NCI-H1092 (cell line): ENCODE measurements at regions not wholly inside any gene's neighbourhood (a gene's known extent, or its start where the extent isn't known, plus 50 kb on each side); places are given as distances from the start of the nearest gene placed in this dataset.

Source experiments
- DNase-seq: peaks from one replicate; lab custom pipeline; 2025; lab: John Stamatoyannopoulos, UW

DNA sequence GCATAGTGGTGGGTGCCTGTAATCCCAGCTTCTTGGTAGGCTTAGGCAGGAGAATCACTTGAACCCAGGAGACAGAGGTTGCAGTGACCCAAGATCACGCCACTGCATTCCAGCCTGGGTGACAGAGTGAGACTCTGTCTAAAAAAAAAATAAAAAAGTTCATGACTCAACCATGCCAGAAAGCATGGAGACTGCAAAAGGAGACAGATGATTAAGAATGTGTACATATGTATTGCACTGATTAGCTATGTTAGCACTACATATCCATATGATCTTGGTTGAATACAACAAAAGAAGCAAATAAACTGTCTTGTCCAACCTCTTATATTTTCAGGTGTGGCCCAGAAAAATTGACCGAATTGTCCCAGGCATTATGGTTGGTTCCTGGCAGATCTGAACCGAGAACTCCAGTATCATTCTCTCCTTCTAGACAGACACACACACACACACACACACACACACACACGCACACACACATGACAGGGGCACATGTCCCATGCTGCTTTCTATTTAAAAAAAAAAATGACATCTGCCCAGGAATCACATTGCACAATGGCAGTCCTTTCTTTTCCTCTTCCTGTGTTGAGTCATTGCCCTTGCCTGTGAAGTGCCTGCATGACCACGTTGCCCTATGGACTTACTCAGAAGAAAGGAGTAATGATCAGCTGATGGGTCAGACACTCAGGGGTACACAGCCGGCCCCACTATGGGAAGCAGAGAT is 65.6 kb downstream of the MYCN start:
- DNase-seq, result no peak

DNA sequence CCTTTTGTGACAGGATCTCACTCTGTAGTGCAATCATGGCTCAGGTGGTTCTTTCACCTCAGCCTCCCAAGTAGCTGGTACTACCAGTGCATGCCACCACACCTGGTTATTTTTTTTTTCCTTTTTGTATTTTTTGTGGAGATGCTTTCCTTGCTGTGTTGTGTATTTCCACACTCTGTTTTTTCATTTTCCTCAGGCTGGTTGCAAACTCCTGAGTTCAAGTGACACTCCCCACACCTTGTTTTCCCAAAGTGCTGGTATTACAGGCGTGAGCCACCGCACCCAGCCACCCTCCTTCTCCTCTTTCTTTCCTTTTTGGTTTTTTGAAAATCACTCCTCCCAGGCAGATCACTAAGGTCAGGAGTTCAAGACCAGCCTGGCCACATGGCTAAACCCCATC is 65.0 kb downstream of the MYCN start:
- DNase-seq, result no peak

DNA sequence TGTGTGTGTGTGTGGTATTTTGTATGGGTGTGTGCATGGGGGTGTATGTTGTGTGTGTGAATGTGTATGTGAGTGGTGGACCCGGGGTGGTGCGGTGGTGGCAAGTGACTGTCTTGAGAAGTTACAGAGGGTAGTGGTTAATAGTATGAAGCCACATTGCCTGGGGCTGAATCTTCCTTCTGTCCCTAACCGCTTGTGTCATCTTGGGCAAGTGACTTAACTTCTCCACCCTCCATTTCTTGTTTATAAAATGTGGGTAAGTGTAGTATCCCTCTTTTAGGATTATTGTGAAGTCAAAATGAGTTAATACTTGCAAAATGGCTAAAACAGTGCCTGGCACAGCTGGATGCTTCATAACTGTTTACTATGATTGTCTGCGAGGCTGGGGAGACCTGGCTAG is 63.5 kb downstream of the MYCN start:
- no peak for DNase-seq

DNA sequence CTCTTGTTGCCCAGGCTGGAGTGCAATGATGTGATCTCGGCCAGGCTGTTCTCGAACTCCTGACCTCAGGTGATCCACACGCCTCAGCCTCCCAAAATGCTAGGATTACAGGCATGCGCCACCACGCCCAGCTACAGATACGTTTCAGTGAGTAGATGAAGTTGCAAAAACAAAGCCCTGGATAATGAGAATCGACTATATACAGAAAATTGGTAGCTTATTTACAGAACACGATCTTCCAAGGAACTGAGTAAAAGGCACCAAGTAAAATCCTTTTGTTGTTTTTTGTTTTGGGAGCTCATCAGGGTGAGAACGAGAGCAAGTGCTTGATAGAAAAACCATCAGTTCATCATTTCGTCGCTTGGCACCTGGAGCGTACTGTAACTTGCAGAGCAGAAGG is 62.8 kb downstream of the MYCN start:
- no peak for DNase-seq

DNA sequence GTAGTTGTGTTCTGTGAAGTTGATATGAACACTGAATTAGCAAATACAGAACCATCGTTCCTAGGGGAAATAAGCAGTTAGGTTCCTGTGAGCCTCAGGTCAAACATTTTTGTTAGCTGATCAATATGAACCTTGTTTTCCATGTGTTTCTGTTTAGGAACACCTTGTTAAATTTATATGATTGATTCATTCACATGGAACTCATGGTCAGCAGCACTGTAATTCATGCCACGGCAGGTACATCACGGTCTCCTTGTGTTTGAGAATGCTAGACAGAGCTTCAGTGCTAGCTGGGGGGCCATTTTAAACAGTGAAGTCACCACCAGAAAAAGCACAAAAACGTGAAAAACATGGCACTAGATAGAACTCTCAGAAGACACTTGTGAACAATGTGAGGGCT is 62.2 kb downstream of the MYCN start:
- DNase-seq, result no peak

DNA sequence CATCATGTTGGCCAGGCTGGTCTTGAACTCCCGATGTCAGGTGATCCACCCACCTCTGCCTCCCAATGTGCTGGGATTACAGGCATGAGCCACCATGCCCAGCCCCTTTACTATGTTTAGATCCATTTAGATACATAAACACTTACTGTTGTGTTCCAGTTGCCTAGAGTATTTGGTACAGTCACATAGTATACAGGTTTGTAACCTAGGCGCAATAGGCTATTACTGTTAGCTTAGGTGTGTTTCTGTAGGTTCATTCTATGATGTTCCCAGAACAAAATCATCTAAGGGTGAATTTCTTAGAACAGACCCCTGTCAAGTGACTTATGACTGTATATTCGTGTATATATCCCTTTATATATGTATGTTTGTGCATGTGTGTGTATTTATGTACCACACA is 61.8 kb downstream of the MYCN start:
- DNase-seq, result no peak

DNA sequence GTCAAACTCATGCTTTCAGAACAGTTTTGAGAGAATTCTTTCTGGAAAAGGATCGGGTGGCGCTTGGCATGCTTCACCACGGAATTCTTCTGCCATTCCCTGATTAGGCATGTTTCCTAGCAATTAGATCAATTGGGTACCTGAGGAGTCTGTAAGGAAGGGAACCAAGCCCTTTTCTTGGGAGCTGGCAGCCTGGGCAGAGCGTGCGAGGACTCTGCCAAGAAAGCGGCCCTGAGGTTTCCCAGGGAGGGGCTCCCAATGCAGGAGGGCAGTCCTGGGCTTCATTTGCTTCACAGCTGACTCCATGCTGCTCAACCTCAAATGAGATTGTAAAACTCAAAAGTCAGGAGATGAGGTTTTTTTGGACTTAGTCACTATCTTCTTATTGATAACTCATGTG is 60.3 kb downstream of the MYCN start:
- DNase-seq, result no peak

DNA sequence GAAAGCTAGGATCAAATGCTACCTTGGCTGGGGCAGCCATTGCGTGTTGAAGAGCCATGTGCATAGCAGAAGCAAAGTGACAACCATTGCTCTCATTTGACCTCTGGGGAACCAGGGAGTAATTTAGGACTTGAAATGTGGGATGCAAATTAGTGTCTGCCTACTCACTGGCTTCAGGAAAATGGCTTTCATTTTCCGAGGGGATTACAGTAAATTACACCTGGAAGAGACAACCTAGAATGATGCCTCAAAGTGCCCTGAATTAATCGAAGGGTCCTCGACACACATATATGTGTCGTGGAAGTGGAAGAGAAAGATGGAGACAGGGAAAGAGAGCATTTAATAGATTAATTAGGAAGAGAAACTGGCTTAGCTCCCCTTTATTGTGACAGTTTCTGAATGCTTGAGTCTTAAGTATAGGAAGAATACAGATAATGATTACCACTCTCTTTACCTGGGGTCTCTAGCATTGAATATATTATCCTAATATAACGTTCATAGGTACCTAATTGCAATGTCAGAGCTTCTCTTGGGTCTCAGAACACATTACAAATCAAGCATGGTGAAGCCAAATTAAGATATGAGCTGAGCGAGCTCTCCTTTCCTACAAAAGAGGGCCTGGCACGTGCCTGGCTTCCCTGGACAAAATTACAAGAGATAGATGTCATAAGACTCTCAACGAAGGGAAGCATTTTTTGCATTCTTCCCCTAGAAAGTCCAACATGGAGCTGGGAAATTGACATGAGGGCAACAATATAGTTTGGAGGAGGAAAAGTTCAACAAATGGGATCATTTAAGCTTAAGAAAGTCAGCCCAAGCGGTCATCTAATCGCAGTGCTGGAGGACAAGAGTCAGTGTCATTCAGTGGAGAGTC is 59.5 kb downstream of the MYCN start:
- no peak for DNase-seq

DNA sequence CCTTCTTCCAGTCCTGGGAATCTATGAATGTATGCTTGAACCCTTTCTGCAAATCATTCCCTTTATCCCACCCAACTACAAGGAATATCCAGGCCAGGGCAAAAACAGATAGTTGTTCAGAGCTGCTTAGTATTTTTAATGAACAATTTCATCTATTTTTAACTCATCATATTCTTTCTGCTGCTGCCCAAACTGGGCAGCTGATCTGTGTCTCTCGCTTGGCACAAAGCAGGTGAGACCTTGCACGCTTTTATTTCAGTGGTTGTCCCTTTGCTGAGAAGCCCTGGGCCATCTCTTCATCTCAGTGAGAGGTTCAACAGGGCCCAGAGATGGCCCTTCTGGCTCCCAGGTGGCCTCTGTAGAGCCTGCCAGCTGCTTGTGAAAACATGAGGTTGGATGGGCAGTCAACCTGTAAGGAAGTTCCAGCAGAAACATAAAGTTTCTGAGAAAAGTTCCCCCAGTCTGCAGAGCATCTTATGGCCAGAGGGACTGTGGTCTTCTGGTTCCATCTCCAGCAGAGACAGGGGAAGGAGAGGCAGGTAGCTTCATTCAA is 57.5 kb downstream of the MYCN start:
- no peak for DNase-seq

DNA sequence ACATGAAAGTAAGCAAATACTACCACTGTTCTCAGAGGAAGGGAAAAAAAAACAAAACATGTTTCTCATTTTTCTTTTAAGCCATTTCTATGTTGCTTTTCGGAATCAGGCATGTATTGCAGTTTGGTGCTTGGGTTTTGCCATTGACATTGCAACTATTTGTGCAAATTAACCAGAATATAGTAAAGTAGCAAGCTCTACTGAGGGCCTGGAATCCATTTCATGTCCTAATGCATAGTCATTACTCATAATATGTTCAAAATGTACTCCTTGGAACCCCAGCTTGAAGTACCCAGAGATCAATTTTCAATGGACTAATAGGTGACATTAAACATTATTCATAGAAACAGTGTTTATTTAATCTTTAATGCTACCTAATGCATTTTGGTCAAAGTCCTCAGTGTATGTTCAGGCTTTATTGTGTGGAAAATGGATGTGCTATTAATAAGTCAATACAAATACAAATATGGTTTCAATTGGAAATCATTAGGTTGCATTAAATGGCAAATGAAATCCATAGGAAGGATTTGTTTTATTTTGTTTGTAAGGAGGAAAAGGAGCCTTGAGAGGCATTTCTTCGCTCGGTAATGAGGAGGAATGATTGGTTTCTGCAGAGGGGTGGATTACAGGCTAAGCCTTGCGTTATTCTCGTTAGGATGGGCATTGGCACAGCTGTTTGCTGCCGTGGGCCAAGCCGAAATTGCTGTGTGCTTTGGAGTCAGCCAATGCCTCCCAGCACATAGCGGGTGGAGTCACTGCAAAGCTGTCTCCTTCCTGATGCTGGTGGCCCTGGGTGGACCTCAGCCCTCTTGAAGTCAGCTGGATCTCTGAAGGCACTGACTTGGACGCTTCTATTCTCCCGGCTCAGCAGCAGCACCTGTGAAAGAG is 56.4 kb downstream of the MYCN start:
- DNase-seq, result no peak
